GM23338 (cell line): ENCODE measurements at regions not wholly inside any gene's neighbourhood (a gene's known extent, or its start where the extent isn't known, plus 50 kb on each side); places are given as distances from the start of the nearest gene placed in this dataset.

Experiments
- ATAC-seq: fragments of 200-7000 bp; cut with Tn5 transposase; 3 replicates; pipeline ENCODE4 v1.9.1; 2020
- DNase-seq: peaks from one replicate; pipeline ENCODE4 v3.0.0-alpha.2; 2015; ENCODE audit warnings: low spot score
- H2AFZ ChIP-seq: fragments of 200-600 bp; sonication (generic); 2 replicates; pipeline ENCODE4 v1.8.0; 2016; ENCODE audit warnings: antibody characterized with exemption, mild to moderate bottlenecking, moderate library complexity
- H3F3A ChIP-seq: fragments of 200-600 bp; sonication (generic); replicated peaks from 2 replicates; pipeline ENCODE4 v1.8.0; 2017; ENCODE audit warnings: antibody characterized with exemption, mixed run types, low read depth
- H3K27ac ChIP-seq: fragments of 200-600 bp; sonication (generic); 2 replicates; pipeline ENCODE4 v1.6.1; 2016; ENCODE audit warnings: low read depth
- H3K27me3 ChIP-seq: fragments of 200-600 bp; sonication (generic); 2 replicates; pipeline ENCODE4 v1.8.0; 2016; ENCODE audit warnings: mild to moderate bottlenecking, mixed run types, moderate library complexity; ENCODE audit not compliant: insufficient read depth
- H3K36me3 ChIP-seq: fragments of 200-600 bp; sonication (generic); 2 replicates; pipeline ENCODE4 v1.8.0; 2016; ENCODE audit warnings: mild to moderate bottlenecking; ENCODE audit not compliant: insufficient read depth
- H3K4me1 ChIP-seq: fragments of 200-600 bp; sonication (generic); 2 replicates; pipeline ENCODE4 v1.8.0; 2016; ENCODE audit warnings: mild to moderate bottlenecking, moderate library complexity; ENCODE audit not compliant: insufficient read depth
- H3K4me2 ChIP-seq: fragments of 200-600 bp; sonication (generic); 2 replicates; pipeline ENCODE4 v1.7.1; 2017; ENCODE audit warnings: mixed run types
- H3K4me3 ChIP-seq: fragments of 200-600 bp; sonication (generic); 2 replicates; pipeline ENCODE4 v1.6.1; 2016; ENCODE audit warnings: mixed run types
- H3K79me2 ChIP-seq: fragments of 200-600 bp; sonication (generic); replicated peaks from 2 replicates; pipeline ENCODE4 v1.8.0; 2017; ENCODE audit warnings: mild to moderate bottlenecking; ENCODE audit not compliant: insufficient read depth
- H3K9me2 ChIP-seq: fragments of 200-600 bp; sonication (generic); 2 replicates; pipeline ENCODE4 v1.8.0; 2017; ENCODE audit not compliant: insufficient read depth
- H4K20me1 ChIP-seq: fragments of 200-600 bp; sonication (generic); replicated peaks from 2 replicates; pipeline ENCODE4 v1.8.0; 2017; ENCODE audit warnings: mild to moderate bottlenecking; ENCODE audit not compliant: insufficient read depth
- H3K27ac Mint-ChIP-seq: 2 replicates; pipeline ENCODE4 v1.8.0; 2020; ENCODE audit warnings: inconsistent platforms, mild to moderate bottlenecking, moderate library complexity, mixed read lengths
- H3K27me3 Mint-ChIP-seq: 3 replicates; pipeline ENCODE4 v1.8.0; 2022; ENCODE audit warnings: low read depth, mild to moderate bottlenecking, moderate library complexity, mixed read lengths, inconsistent platforms; ENCODE audit not compliant: insufficient read depth, poor library complexity
- H3K36me3 Mint-ChIP-seq: 3 replicates; pipeline ENCODE4 v1.8.0; 2021; ENCODE audit warnings: low read depth, mild to moderate bottlenecking, inconsistent platforms, moderate library complexity, mixed read lengths
- H3K4me1 Mint-ChIP-seq: 3 replicates; pipeline ENCODE4 v1.8.0; 2020; ENCODE audit warnings: mild to moderate bottlenecking, inconsistent platforms, mixed read lengths
- H3K4me3 Mint-ChIP-seq: 3 replicates; pipeline ENCODE4 v1.8.0; 2021; ENCODE audit warnings: moderate library complexity, mild to moderate bottlenecking, inconsistent platforms, mixed read lengths
- H3K9me3 Mint-ChIP-seq: 3 replicates; pipeline ENCODE4 v1.8.0; 2020; ENCODE audit warnings: moderate library complexity, mild to moderate bottlenecking, inconsistent platforms, mixed read lengths
- CTCF ChIP-seq, 2 experiments: fragments of 200-600 bp in 1 of 2; sonication (generic) in 1 of 2; conservative IDR thresholded peaks; 2 replicates each; pipeline versions ENCODE4 v1.5.1 to v1.6.1; 2016 to 2017; ENCODE audit warnings: antibody characterized with exemption in 2 of 2, low read depth in 2 of 2, mild to moderate bottlenecking in 2 of 2, moderate library complexity in 1 of 2
- ETS1 ChIP-seq: IDR thresholded peaks from 2 replicates; pipeline ENCODE4 v1.6.1; 2016; ENCODE audit warnings: antibody characterized with exemption
- EZH2 ChIP-seq: fragments of 200-600 bp; sonication (generic); IDR thresholded peaks from one replicate; pipeline ENCODE4 v1.8.0; 2017; ENCODE audit warnings: antibody characterized with exemption, mild to moderate bottlenecking, low read depth; ENCODE audit not compliant: unreplicated experiment
- EZH2phosphoT487 ChIP-seq: fragments of 200-600 bp; sonication (generic); IDR thresholded peaks from one replicate; pipeline ENCODE4 v1.8.1; 2018; ENCODE audit warnings: antibody characterized with exemption; ENCODE audit not compliant: unreplicated experiment
- ZNF462 ChIP-seq: fragments of 250-450 bp; sonication (Bioruptor Pico); IDR thresholded peaks from 2 replicates; pipeline ENCODE4 v1.5.0; 2020; ENCODE audit warnings: mild to moderate bottlenecking, moderate library complexity

GRCh38 chr6:167402195-167402686 is 77.4 kb downstream of the TTLL2 start:
- peaks cover 3% of the 10 kb centered on the region for H3K27me3 Mint-ChIP-seq
- no peaks in the 10 kb centered on the region for H3K27me3 ChIP-seq
- H3K36me3 ChIP-seq, result no peaks in the 10 kb centered on the region
- H3K4me3 Mint-ChIP-seq, result no peak overlapping the region
- no peak for DNase-seq
- H3K9me3 Mint-ChIP-seq, result no peaks in the 10 kb centered on the region; the same call in 2 of the 3 replicates
- H3K4me1 Mint-ChIP-seq, result peaks cover 19% of the 10 kb centered on the region
- H3K9me2 ChIP-seq, result no peaks in the 10 kb centered on the region
- H4K20me1 ChIP-seq, result no peaks in the 10 kb centered on the region
- H3K27ac ChIP-seq, result no peak overlapping the region
- TF ChIP-seq ZNF462 (CRISPR knock-in tag) (no peak), CTCF (conservative IDR thresholded peaks at IDR 0.05; ENCODE audit: low read depth in 2 of 2) (no peak), ETS1 (no peak), EZH2phosphoT487 (no peak), EZH2 (no peak)
- H3K79me2 ChIP-seq, result no peaks in the 10 kb centered on the region
- no peak overlapping the region for H3K4me3 ChIP-seq
- H3K4me2 ChIP-seq, result no peak overlapping the region
- no peak for ATAC-seq
- H3K27ac Mint-ChIP-seq, result no peak overlapping the region
- no peaks in the 10 kb centered on the region for H3F3A ChIP-seq
- H3K36me3 Mint-ChIP-seq, result no peaks in the 10 kb centered on the region
- no peaks in the 10 kb centered on the region for H3K4me1 ChIP-seq
- peak overlapping the region; percentile 72; the same call in 1 of the 2 replicates for H2AFZ ChIP-seq
